ENCODE measurements at regions not wholly inside any gene's neighbourhood (a gene's known extent, or its start where the extent isn't known, plus 50 kb on each side); places are given as distances from the start of the nearest gene placed in this dataset.
A peak's percentile ranks its signal among the peaks of the same experiment; 100 is the strongest.

DNA sequence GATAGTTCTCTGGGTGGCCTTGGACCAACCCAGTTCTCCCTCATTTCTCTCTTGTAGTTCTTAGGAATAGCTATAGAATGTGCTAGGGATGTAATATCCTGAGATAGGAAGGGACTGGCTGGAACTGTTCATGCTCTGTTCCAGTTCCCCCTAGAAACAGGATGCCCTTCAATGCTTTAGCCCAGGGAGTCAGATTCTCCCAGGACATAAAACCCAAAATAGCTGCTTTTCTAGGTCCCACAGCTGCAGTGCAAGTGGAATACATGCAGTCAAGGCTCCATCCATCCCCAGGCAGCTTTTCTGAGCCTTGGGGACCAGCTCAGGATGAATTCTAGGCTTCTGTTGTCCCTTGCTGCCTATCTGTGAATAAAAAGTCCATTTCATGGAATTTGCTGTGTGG is 257.3 kb upstream of the CTAGE1 start:
- TF ChIP-seq POLR2AphosphoS5 (IDR thresholded peaks at IDR 0.05; ENCODE audit: low read depth, low read length) (no peak), REST (IDR thresholded peaks at IDR 0.05; ENCODE audit: insufficient read depth in 1 of 2, low read depth in 2 of 2, low read length in 2 of 2) (no peak), FOXP2 (optimal IDR thresholded peaks at IDR 0.05; ENCODE audit: borderline replicate concordance, extremely low read depth, extremely low read length, insufficient read depth) (no peak), TAF1 (IDR thresholded peaks at IDR 0.05; ENCODE audit: borderline replicate concordance, insufficient read depth, low read length) (no peak), SIN3A (IDR thresholded peaks at IDR 0.05; ENCODE audit: borderline replicate concordance, insufficient read depth, low read length) (no peak)

GRCh38 chr18:22676423-22676822 is 256.7 kb upstream of the RBBP8 start:
- TF ChIP-seq FOXP2 (optimal IDR thresholded peaks at IDR 0.05; ENCODE audit: borderline replicate concordance, extremely low read depth, extremely low read length, insufficient read depth) (no peak), REST (IDR thresholded peaks at IDR 0.05; ENCODE audit: insufficient read depth in 1 of 2, low read depth in 2 of 2, low read length in 2 of 2) (no peak), SIN3A (IDR thresholded peaks at IDR 0.05; ENCODE audit: borderline replicate concordance, insufficient read depth, low read length) (no peak), POLR2AphosphoS5 (IDR thresholded peaks at IDR 0.05; ENCODE audit: low read depth, low read length) (no peak), TAF1 (IDR thresholded peaks at IDR 0.05; ENCODE audit: borderline replicate concordance, insufficient read depth, low read length) (no peak)

GRCh38 chr18:22678486-22678885 is 254.6 kb upstream of the RBBP8 start:
- no peak for TF ChIP-seq FOXP2 (optimal IDR thresholded peaks at IDR 0.05; ENCODE audit: borderline replicate concordance, extremely low read depth, extremely low read length, insufficient read depth)
- TF ChIP-seq POLR2AphosphoS5 (IDR thresholded peaks at IDR 0.05; ENCODE audit: low read depth, low read length) = no peak
- no peak for TF ChIP-seq TAF1 (IDR thresholded peaks at IDR 0.05; ENCODE audit: borderline replicate concordance, insufficient read depth, low read length)
- no peak for TF ChIP-seq REST (IDR thresholded peaks at IDR 0.05; ENCODE audit: insufficient read depth in 1 of 2, low read depth in 2 of 2, low read length in 2 of 2)
- TF ChIP-seq SIN3A (IDR thresholded peaks at IDR 0.05; ENCODE audit: borderline replicate concordance, insufficient read depth, low read length) = no peak

DNA sequence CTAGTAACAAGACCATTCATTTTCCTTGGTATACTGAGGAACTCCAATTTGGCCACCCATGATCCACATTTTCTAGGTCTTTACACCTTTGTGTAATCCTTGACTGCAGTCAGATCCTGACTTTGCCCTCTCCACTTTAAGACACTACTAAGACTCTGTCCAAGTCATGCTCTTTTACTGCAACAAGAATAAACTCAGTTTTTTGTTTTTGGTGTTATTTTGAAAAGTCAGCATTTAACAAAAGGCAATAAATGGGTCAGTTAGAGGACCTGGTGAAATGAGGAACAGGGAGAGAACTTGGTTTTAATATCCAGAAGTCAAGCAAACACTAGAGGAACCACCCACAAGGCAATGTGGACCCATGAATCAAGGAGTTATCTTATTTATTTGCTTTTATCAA is 252.2 kb upstream of the RBBP8 start:
- TF ChIP-seq REST (IDR thresholded peaks at IDR 0.05; ENCODE audit: insufficient read depth in 1 of 2, low read depth in 2 of 2, low read length in 2 of 2) (no peak), FOXP2 (optimal IDR thresholded peaks at IDR 0.05; ENCODE audit: borderline replicate concordance, extremely low read depth, extremely low read length, insufficient read depth) (no peak), TAF1 (IDR thresholded peaks at IDR 0.05; ENCODE audit: borderline replicate concordance, insufficient read depth, low read length) (no peak), POLR2AphosphoS5 (IDR thresholded peaks at IDR 0.05; ENCODE audit: low read depth, low read length) (no peak), SIN3A (IDR thresholded peaks at IDR 0.05; ENCODE audit: borderline replicate concordance, insufficient read depth, low read length) (no peak)

- TF ChIP-seq REST (IDR thresholded peaks at IDR 0.05; ENCODE audit: insufficient read depth in 1 of 2, low read depth in 2 of 2, low read length in 2 of 2) (peak in 1 of 2 experiments; percentile 81; a peak in 2 of 4 replicates), FOXP2 (optimal IDR thresholded peaks at IDR 0.05; ENCODE audit: borderline replicate concordance, extremely low read depth, extremely low read length, insufficient read depth) (no peak)
Observed at GRCh38 chr18:22681908-22682307, 251.2 kb upstream of the RBBP8 start.
